DMS 273 treated with DMSO at 0.1 percent for 48 hours (cell line): ENCODE measurements at regions not wholly inside any gene's neighbourhood (a gene's known extent, or its start where the extent isn't known, plus 50 kb on each side); places are given as distances from the start of the nearest gene placed in this dataset.
"Not testable (repeated sequence)": the region's sequence is repeated elsewhere in the genome, so short reads cannot be mapped to it uniquely, and the experiment has no call there.

ENCODE experiments used
- DNase-seq: peaks from one replicate; lab custom pipeline; 2025; lab: John Stamatoyannopoulos, UW

- no peak for DNase-seq
Observed at GRCh38 chr6:134394905-134395304, 77.0 kb upstream of the SGK1 start.

- DNase-seq = no peak
Observed at GRCh38 chr6:134394208-134394607, 76.3 kb upstream of the SGK1 start.

DNA sequence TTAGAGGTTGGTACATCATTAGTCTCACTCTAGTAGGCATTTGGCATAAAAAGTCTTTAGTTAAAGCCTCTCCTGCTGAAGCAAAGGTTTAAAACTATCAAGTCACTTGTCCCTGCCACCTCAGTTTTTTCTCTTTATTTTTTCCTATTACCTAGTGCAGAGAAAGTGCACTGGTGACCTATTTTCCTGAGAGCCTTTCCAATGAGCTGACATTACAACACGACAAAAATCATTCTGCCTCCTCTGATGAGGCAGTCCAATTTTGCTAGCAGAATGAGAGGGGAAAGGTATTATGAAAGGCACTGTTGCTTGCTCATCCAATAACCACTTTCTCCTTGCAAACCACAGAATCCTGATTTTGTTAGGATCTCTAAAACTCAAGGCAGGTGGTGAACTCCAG, 73.3 kb upstream of the SGK1 start:
- no peak for DNase-seq

DNA sequence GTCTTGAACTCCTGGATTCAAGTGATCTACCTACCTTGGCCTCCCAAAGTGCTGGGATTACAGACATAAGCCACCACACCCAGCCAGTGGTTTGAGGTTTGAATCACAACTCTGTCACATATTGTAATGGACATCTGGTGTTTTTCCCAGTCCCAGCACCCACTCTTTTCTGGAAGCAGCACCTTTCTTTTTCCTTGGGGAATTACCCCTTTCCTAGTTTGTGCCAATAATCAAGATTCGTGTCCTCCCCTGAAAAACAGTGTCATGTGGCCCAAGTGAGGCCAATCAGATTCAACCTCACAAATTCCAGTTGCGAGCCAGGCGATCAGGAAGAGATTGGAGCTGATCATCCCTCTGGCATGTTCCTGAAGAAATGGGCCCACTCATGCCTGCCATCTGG, 71.7 kb upstream of the SGK1 start:
- no peak for DNase-seq

DNA sequence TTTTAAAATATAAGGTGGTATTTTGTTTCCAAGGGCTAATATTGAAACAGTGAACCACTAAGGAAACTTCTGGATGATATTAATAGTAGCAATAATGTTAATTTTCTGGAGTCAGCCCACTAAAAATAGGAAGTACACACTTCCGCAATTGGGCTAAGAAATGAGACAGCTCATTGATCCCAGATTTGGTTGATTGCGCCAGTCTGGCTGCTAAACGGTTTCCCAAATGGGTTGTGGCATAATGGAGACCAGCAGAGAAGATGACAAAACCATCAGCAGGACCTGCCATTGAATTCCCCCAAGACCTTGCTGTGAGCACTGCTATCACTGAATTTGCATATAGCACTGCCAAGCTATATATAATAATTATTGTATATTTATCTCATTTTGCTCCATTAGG, 71.2 kb upstream of the SGK1 start:
- no peak for DNase-seq

DNA sequence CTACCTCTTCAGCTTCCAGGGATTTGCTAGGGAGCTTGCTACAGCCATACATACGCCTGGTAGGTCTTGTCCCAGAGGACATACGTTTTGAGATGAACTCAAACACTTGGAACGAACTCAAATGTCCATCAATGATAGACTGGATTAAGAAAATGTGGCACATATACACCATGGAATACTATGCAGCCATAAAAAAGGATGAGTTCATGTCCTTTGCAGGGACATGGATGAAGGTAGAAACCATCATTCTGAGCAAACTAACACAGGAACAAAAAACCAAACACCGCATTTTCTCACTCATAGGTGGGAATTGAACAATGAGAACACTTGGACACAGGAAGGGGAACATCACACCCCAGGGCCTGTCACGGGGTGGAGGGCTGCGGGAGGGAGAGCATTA, 68.6 kb upstream of the SGK1 start:
- DNase-seq = not testable (repeated sequence)

GRCh38 chr6:134381959-134382358, 64.0 kb upstream of the SGK1 start:
- DNase-seq = no peak

GRCh38 chr6:134379599-134379998, 61.7 kb upstream of the SGK1 start:
- no peak for DNase-seq

DNA sequence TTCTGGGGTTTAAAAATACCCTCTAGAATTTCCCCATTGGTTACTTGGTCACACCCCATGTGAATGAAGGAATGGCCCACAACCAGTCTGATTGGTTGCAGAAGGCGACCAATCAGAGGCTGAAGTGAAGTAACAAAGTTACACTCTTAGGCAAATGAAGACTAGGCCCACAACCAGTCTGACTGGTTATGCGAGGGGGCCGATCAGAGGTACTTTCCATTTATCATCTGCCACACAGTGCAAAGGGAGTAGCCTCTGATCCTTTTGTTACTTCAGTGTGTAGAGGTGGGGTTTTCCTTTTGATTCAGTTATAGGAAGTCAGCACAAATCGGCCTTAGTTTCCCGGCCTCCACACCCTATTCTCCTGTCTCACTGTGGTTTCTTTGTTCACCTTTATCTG, 61.2 kb upstream of the SGK1 start:
- DNase-seq = no peak

GRCh38 chr6:134378426-134378825, 60.5 kb upstream of the SGK1 start:
- DNase-seq = no peak

- no peak for DNase-seq
Observed at GRCh38 chr6:134376785-134377184, 58.9 kb upstream of the SGK1 start.

DNA sequence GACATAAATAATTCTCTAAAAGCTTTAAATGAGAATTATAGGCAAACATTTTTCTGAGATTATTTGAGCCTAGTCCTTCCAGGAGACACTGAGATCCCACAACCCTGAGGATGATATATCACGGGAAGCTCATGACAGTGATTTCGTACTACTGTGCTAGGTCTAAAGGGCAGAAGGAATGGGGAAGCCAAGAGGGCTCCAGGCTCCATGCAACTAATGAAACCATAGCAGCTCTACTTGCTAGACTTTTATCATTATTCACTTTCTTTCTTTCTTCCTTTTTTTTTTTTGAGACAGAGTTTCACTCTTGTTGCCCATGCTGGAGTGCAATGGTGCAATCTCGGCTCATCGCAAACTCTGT, 57.3 kb upstream of the SGK1 start:
- no peak for DNase-seq

GRCh38 chr6:134374491-134375219, 56.7 kb upstream of the SGK1 start:
- DNase-seq = no peak

GRCh38 chr6:134373993-134374392, 56.1 kb upstream of the SGK1 start:
- no peak for DNase-seq

- DNase-seq = no peak
Observed at GRCh38 chr6:134373282-134373922, 55.5 kb upstream of the SGK1 start.

- no peak for DNase-seq
Observed at GRCh38 chr6:134372603-134373281, 54.8 kb upstream of the SGK1 start.

- no peak for DNase-seq
Observed at GRCh38 chr6:134368670-134369069, 50.8 kb upstream of the SGK1 start.
